ENCODE measurements at regions not wholly inside any gene's neighbourhood (a gene's known extent, or its start where the extent isn't known, plus 50 kb on each side); places are given as distances from the start of the nearest gene placed in this dataset.

DNA sequence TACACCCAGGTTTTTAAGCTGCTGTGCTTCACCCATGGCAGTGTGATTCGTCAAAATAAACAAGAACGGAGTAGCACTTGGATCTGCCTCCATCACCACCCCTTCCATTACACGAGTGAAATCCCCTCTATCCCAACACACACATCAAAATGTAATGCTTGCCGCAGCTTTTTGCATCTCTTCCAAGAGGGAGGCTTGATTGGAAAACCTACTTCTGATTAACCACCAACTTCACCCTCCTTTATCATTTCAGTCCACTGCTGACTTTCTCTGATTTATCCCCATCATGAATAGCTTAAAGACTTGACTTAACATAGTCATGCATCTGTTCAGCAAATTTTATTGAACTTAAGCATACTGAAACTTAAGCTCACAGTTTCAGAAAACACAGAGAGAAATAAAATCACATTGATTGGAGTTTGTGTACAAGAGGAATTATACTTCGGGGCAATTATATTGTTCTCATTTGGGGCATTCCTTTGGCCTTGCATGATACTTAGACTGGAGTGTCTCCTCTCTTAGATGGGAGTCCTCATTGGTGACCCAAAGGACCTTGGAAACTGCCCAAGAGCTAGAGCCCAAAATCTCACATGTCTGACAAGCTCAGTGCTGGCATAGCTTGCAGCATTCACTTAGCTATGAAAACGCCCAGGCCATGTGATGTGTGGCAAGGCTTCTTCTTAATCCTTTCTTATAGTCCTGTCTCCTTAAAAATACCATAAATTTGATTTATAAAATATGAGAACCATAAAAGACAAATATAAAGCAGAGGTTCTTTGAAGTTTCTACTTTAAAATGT is 124.3 kb upstream of the UMPS start:
- DNase-seq (ENCODE audit: low read depth), result no peak

DNA sequence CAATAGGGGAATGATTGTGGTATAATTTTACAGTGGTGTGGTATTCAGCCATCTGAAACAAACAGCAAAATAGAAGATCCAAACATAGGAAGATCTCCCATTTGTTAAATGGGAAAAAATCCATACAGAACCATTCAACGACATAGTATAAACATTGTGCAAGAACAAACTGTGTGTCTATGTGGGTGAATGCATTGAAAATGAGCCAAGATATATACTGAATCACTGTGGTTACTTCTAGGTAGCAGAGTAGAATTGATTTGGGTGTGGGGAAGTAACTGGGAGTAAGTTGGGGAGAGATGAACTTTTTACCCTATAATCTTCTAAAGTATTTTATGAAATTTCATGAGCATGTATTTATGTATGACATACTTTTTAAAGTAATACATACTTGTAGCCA is 123.1 kb upstream of the UMPS start:
- DNase-seq (ENCODE audit: low read depth), result no peak

DNA sequence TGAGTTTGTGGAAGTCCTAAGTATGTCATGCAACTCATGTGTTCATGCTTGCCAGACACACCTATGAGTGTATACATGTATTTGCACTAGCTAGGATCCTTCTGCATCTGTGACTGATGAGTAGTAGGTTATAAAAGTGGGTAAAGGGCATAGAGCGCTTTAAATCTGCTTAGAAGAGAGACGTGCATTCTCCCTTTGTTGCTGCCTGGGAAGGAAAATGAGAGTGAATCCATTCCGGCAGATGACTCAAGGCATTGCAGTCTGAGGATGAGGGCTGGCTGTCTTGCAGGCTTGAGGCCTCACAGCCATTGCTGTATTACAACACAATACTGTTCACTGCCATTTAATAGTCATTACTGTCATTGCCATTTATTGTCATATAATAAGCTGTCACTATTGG is 120.8 kb upstream of the UMPS start:
- DNase-seq (ENCODE audit: low read depth), result no peak

GRCh38 chr3:124610130-124610529 is 120.1 kb upstream of the UMPS start:
- DNase-seq (ENCODE audit: low read depth), result no peak

- DNase-seq (ENCODE audit: low read depth), result no peak
These were observed 118.7 kb upstream of the UMPS start for GRCh38 chr3:124611520-124611919.

DNA sequence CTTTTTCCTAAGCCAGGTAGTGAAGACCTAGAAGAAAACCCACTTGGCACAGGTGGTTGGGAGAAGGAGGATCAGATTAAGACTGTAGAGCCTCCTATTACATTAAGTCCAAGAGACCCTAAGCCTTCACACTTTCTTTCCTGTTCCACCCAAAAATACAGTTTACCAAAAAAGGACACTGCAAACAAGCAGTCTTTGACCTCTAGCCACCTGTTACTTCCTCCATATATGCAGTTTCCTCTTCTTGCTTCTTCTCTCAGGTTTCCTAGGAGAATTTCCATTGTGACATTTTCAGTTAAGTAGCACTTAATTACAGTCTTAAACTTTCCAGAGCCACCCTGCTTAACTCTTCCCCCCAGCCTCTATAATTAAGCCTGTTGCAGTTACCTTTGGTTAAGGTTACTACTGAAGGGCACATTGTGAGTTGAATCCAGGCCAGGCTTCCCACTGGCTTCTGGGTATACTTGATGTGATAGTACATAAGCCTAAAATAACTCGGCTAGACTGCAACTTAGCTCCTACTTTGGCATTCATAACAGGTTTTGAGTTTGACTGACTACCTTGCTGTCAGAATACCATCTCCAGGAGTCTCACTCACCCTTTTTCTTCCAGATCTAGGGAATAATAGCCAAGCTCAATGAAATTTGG is 114.2 kb upstream of the UMPS start:
- no peak for DNase-seq (ENCODE audit: low read depth)

DNA sequence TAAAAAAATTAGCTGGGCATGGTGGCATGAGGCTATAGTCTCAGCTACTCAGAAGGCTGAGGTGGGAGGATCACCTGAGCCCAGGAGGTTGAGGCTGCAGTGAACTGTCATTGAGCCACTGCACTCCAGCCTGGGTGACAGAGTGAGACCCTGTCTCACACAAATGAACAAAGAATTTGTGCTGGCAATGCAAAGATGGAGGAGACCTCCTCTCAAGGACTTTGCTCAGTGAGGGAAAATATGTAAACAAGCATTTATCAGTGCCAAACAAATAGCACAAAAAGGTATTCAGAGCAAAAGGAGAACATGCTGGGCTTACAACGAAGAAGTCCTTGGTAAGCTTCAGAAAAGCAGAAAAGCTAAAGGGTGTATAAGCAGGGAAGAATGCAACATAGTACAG is 113.1 kb upstream of the UMPS start:
- DNase-seq (ENCODE audit: low read depth), result no peak

GRCh38 chr3:124619887-124620599 is 110.2 kb upstream of the UMPS start:
- no peak for DNase-seq (ENCODE audit: low read depth)

GRCh38 chr3:124620600-124621063 is 109.6 kb upstream of the UMPS start:
- no peak for DNase-seq (ENCODE audit: low read depth)

DNA sequence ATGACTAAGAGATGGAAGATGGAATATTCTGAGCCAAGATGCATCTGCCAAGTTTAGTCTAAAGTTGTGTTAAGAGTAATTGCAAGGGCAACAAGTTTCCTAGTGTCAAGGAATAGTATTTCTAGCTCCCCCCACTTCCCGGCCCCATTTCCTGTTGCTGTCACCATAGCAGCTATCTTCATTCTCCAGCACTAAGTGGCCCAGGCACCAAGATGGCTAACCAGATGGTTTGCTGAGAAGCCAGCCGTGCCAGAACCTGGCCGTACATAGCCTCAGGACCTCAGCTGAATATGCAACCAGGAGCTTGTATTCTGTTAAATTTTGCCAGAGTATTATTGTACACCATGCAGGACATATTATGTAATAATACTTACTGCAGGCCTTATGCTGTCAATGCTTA is 108.8 kb upstream of the UMPS start:
- DNase-seq (ENCODE audit: low read depth), result no peak

- no peak for DNase-seq (ENCODE audit: low read depth)
These were observed 105.2 kb upstream of the UMPS start for GRCh38 chr3:124625074-124625473.

- no peak for DNase-seq (ENCODE audit: low read depth)
These were observed 102.7 kb upstream of the UMPS start for GRCh38 chr3:124627501-124627908.

DNA sequence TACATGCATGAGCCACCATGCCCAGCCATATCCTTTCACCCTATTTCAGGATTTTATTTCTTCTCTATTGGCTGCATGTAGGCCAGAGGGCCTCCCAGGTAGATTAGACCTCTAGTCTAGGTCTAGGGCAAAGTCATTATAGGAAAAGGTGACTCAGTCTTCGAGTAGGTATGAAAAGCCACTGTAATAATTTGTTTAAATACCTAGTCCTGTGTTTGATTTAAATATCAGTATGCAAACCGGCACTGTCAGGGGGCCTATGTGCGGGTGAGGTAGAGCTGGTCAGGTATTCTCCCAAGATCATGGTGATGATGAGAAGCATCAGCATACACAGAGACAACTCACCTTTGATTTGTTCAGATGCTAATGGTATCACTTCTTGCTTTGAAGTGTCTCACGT is 101.4 kb upstream of the UMPS start:
- DNase-seq (ENCODE audit: low read depth), result no peak

GRCh38 chr3:124629497-124629896 is 100.8 kb upstream of the UMPS start:
- no peak for DNase-seq (ENCODE audit: low read depth)

GRCh38 chr3:124630960-124631359 is 99.3 kb upstream of the UMPS start:
- DNase-seq (ENCODE audit: low read depth), result no peak

DNA sequence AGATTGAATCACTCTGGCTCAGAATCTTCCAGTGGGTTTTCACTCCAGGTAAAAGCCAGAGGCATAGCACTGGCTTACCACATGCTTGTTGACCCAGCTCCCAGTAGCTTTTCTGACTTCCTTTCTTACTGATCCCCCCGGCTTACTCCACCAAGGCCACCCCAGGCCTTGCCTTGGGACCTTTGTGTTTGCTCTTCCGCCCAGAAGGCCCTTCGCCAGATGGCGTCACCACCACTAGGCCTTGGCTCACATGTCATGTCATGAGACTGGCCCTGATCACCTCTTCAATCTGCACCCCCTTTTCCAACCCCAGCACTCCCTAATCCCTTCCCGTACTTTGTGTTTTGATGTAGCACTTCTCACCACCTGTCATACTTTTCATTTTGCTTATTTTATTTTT is 98.5 kb upstream of the UMPS start:
- no peak for DNase-seq (ENCODE audit: low read depth)

DNA sequence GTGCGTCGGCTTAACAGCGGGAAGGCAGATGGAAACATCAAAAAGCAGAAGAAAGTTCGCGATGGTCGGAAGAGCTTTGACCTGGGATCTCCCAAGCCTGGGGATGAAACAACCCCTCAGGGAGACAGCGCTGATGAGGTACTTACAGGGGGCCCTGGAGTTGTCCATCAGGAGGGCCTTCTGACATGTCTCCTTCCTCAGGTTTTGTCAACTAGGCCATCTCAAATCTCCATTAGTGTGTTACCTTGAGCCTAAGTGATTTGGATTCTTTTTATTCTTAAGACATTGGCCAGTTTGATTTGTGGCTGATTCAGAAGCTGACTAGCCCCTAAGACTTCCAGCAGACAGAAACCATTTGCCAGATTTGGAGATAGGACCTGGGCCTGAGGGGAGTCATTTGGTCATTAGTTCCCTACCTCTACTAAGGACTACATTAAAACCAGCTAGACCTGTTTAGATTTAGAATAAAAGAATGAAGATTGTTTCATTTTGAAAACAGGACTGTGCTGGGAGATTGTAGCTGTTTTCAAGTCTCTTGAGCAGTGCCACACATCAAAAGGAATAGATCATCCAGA is 97.6 kb upstream of the UMPS start:
- DNase-seq (ENCODE audit: low read depth), result no peak

GRCh38 chr3:124633524-124633923 is 96.7 kb upstream of the UMPS start:
- DNase-seq (ENCODE audit: low read depth), result no peak

DNA sequence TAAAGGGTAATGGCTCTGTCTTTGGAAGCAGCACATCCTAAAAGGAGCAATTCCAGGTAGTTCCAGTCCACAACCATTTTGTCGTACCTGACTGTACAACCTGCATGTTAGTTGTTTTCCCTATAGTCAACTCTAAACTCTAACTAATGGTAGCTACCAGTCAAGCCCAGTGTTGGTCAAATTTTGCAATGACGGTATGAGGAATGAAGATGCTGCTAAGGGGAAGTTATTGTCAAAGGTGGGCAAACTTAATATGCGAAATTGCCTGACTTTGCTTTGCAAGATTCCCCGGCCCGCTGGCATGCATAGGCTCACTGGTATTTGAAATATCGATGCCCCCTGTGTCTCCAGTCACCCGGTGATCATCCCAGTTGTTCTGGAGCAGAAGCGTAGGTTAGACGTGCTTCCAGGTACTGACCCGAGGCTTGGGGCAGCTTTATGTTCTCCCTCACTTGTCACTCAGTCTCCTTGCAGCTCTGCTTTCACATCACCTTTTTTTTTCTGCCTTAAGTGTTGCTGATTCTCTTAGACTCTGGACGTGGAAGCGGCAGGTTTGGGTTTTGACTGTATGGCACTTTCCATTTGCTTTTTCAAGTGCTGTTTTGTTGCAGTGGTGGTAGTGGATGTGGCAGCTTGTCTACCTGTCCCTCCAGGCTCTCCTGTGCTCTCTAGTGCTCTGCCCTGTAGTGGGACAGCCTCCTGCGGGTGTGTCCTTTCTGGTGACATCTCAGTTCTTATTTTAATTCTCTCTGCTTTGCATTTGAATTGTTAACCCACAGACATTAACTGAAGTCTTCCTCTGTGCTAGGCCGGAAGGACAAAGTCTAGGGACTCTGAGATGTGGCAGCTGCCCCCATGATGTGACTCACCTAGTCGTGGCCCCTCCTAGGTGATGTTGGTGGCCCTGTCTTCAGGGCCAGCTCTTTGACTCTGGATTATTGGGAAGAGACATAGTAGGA is 95.8 kb upstream of the UMPS start:
- DNase-seq (ENCODE audit: low read depth), result no peak

DNA sequence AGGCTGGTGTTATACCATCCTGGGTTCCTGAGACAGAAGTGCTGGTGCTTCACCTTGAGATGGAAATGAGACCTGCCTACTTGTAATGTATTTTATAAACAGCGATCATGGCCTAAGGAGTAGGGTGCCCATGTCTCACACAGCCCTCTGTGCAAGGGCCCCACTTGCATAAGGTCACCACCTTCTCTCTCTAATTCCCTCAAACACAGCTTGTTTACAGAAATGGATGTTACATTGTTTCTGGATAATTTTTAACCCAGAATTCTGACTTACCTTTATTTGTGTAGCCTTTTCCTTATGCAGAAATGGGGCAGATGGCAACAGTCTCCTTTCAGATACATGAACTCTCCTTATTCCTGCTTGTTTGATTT is 95.1 kb upstream of the UMPS start:
- DNase-seq (ENCODE audit: low read depth), result no peak

GRCh38 chr3:124636101-124636862 is 94.0 kb upstream of the UMPS start:
- DNase-seq (ENCODE audit: low read depth), result no peak
